ENCODE measurements at regions not wholly inside any gene's neighbourhood (a gene's known extent, or its start where the extent isn't known, plus 50 kb on each side); places are given as distances from the start of the nearest gene placed in this dataset.

- DNase-seq (no peak), ATAC-seq (no peak)
- H3K4me1 ChIP-seq: no peaks in the 10 kb centered on the region
- no peaks in the 10 kb centered on the region for H3K9me3 ChIP-seq
- H3K27ac ChIP-seq: no peak overlapping the region
- no peaks in the 10 kb centered on the region for H3K36me3 ChIP-seq
- TF ChIP-seq, protein P1, sequence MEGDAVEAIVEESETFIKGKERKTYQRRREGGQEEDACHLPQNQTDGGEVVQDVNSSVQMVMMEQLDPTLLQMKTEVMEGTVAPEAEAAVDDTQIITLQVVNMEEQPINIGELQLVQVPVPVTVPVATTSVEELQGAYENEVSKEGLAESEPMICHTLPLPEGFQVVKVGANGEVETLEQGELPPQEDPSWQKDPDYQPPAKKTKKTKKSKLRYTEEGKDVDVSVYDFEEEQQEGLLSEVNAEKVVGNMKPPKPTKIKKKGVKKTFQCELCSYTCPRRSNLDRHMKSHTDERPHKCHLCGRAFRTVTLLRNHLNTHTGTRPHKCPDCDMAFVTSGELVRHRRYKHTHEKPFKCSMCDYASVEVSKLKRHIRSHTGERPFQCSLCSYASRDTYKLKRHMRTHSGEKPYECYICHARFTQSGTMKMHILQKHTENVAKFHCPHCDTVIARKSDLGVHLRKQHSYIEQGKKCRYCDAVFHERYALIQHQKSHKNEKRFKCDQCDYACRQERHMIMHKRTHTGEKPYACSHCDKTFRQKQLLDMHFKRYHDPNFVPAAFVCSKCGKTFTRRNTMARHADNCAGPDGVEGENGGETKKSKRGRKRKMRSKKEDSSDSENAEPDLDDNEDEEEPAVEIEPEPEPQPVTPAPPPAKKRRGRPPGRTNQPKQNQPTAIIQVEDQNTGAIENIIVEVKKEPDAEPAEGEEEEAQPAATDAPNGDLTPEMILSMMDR (IDR thresholded peaks at IDR 0.05): no peak
- TF ChIP-seq POLR2A (IDR thresholded peaks at IDR 0.05): no peak
- H3K27me3 ChIP-seq: no peaks in the 10 kb centered on the region
- WGBS (ENCODE audit: insufficient coverage, low coverage, low lambda C conversion rate, missing lambda C conversion rate): 74% methylated on average over 4 of the region's 13 CpGs
- intact Hi-C loops (cut with DNase I): no loop called here
- H3K4me3 ChIP-seq: no peak overlapping the region
Observed at GRCh38 chr5:5665225-5666075, 243.0 kb downstream of the ICE1 start.

- H3K36me3 ChIP-seq: no peaks in the 10 kb centered on the region
- no peaks in the 10 kb centered on the region for H3K9me3 ChIP-seq
- intact Hi-C loops (cut with DNase I): no loop called here
- 49% methylated on average over 3 of the region's 3 CpGs for WGBS (ENCODE audit: insufficient coverage, low coverage, low lambda C conversion rate, missing lambda C conversion rate)
- no peak overlapping the region for H3K4me3 ChIP-seq
- DNase-seq: no peak
- no peak overlapping the region for H3K27ac ChIP-seq
- peak in 1 of 4 donors; percentile 19 for ATAC-seq
- H3K27me3 ChIP-seq: no peaks in the 10 kb centered on the region
- TF ChIP-seq, protein P1 (IDR thresholded peaks at IDR 0.05): no peak
- no peak for TF ChIP-seq POLR2A (IDR thresholded peaks at IDR 0.05)
- H3K4me1 ChIP-seq: no peaks in the 10 kb centered on the region
Observed at GRCh38 chr5:5658889-5659465, 236.5 kb downstream of the ICE1 start.

DNA sequence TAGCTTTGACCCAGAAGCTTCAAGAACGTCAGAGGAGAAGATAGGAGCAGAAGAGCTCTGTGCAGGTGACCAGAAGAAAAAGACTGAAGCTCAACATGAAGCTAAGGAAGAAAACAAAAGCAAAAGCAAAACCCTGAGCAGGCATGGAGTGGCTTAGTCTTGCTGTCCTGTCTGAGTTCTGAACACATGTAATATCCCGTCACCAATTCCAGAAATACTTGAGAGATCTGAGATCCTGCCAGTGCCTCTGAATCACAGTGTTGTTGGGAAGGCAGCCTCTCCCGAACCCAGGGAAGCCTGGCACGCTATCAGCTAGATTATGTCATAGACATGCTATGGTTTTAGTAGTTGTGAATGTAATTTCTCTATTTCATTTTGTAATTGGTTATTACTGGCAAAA is 235.7 kb downstream of the ICE1 start:
- TF ChIP-seq, protein P1 (IDR thresholded peaks at IDR 0.05): no peak
- no peak for TF ChIP-seq POLR2A (IDR thresholded peaks at IDR 0.05)
- peak; percentile 41 to 61 (median 55) for ATAC-seq
- no peaks in the 10 kb centered on the region for H3K36me3 ChIP-seq
- H3K27me3 ChIP-seq: no peaks in the 10 kb centered on the region
- H3K4me1 ChIP-seq: no peaks in the 10 kb centered on the region
- WGBS (ENCODE audit: insufficient coverage, low coverage, low lambda C conversion rate, missing lambda C conversion rate): 28% methylated on average over 4 of the region's 4 CpGs
- intact Hi-C loops (cut with DNase I): no loop called here
- H3K9me3 ChIP-seq: no peaks in the 10 kb centered on the region
- no peak for DNase-seq
- no peak overlapping the region for H3K4me3 ChIP-seq
- no peak overlapping the region for H3K27ac ChIP-seq

- H3K36me3 ChIP-seq: no peaks in the 10 kb centered on the region
- no peak overlapping the region for H3K27ac ChIP-seq
- no peak for ATAC-seq
- H3K27me3 ChIP-seq: no peaks in the 10 kb centered on the region
- H3K4me3 ChIP-seq: no peak overlapping the region
- H3K4me1 ChIP-seq: no peaks in the 10 kb centered on the region
- no peak for DNase-seq
- TF ChIP-seq, protein P1 (IDR thresholded peaks at IDR 0.05): no peak
- no peak for TF ChIP-seq POLR2A (IDR thresholded peaks at IDR 0.05)
- intact Hi-C loops (cut with DNase I): no loop called here
- no peaks in the 10 kb centered on the region for H3K9me3 ChIP-seq
- 55% methylated on average over 6 of the region's 13 CpGs for WGBS (ENCODE audit: insufficient coverage, low coverage, low lambda C conversion rate, missing lambda C conversion rate)
Observed at GRCh38 chr5:5652181-5652580, 229.7 kb downstream of the ICE1 start.
